Left cardiac atrium (tissue), 4 donors: ENCODE measurements at regions not wholly inside any gene's neighbourhood (a gene's known extent, or its start where the extent isn't known, plus 50 kb on each side); places are given as distances from the start of the nearest gene placed in this dataset.
A peak's percentile ranks its signal among the peaks of the same experiment; 100 is the strongest.

Experiments
- ATAC-seq, 2 donors: fragments of 200-7000 bp; cut with Tn5 transposase; one replicate each; pipeline ENCODE4 v1.9.1; 2020; ENCODE audit warnings: mild to moderate bottlenecking in 2 of 2, moderate library complexity in 2 of 2
- DNase-seq: peaks from one replicate; pipeline ENCODE4 v3.0.0-alpha.2; 2020
- intact Hi-C, 2 donors: fragments of 100-400 bp; cut with DNase I; formaldehyde crosslinking; loops; one replicate each; pipeline versions ENCODE4 v1.14.1 to v1.15.1; 2022 to 2023
- donor health status: DM: no; HTN: yes; CAD: no.
- donor health status: DM: no; HTN: yes; CAD: no; lungs with severe emphysema.
- donor health status: DM: yes; HTN: yes; CAD: no.
- donor health status: Dilated cardiomyopathy.

DNA sequence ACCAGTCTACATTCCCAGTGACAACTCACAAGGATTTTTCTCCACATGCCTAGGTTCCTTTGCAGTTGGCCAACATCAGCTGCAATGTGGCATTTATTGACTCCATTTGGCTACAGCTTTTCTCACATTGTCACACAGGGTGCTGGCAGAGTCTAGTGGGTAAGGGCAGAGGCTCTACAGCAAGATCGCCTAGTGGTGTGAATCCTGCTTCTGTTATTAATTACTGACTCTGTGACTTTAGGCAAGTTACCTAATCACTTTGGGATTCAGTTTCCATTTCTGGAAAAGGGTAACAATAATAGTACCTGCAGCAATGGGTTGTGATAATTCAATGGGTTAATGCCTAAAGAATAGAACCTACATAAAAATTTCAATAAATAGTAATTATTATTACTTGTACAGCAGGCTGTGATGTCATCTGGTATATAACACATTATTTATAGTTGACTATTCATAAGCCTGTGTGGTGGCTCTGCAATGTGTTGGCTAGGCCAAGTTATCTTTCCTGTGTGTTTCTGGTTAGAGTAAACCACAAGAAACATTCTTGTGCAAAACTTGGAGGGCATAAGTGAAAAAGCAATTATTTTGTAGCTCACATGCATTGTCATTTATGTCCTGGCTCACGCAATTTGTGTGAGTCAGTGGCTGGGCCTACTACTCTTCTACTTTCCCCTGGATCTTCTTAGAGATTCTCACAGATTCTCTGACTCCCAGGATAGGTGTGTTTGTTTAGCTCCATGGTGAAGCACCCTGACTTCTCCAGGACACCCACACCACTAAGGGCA is 59.5 kb downstream of the PTGS2 start:
- DNase-seq, result no peak
- intact Hi-C loops, result no loop called here
- no peak for ATAC-seq

DNA sequence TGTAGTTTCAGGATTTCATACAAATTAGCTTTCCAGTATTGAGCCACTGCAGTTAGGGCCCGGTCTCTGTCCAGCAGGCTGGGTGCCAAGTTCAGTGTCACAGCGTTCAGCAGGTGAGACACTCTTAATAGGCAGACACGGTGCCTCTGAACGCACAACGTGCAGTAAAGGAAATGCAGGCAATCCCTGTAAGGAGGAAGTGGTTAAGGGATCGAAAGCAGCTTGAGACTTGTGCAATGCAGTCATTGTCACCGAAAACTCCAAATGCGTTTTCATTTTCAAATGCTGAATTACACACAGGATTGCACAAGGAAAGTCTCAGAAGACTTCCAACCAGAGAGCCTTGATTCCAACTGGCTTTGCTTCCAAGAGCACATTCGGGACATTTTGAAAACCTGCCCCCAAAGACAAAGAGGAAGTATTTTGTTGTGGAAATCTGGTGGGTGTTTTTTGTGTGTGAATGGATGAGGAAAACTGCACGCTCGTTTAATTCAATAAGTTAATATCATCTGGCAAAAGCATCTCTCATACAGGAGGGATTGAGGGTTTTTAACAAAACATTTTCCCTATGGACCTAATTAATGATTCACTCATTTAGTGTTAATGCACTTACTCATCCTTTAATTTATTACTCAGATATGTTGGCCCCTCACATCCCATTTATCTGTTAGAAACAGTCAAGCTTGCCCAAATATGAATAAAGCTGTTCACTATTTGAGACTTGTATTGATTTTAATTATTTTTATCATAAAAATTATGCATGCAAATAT is 61.6 kb downstream of the PTGS2 start:
- DNase-seq, result peak; percentile 39
- intact Hi-C loops, result no loop called here
- peak; percentile 85 to 90 for ATAC-seq

DNA sequence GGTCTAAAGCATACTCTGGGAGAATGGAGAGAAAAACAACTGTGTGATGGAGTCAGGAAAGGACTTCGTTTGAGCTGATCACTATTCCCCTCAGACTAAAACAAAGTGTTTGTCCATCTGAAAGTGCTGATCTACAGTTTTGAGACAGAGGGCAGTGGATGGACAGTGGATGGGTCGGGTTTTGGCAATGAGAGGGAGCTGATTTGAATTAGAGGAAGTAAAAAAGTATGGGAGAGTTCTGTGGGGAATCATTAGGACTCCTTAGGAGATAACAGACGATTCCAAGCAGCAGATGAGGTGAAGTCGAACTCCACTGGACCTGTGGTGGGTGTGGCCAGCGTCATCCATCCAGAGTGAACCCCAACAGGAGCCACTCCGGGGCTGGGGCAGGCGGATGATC is 62.3 kb downstream of the PTGS2 start:
- intact Hi-C loops, result no loop called here

DNA sequence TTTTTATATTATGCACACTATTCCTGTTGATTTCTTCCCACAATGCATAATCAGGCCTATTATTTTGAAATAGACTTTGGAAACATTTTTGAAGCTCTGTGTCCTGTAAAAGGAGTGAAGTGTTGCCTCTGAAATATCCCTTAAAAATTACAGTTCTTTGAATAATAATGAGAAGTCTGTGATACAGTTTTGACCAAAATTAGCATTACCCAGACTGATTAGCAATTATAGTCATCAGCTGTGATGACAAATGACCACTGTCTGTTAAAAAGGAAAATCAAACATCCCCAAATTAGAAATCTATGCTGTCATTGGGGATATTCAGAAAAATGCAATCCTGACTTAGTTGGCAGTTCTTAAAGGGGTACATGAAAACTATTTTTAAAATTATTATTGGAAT is 63.7 kb downstream of the PTGS2 start:
- ATAC-seq, result no peak
- DNase-seq, result no peak

More for the DNA sequence above, 62.3 kb downstream of the PTGS2 start:
- ATAC-seq (peak in 1 of 2 donors; percentile 66), DNase-seq (no peak)

DNA sequence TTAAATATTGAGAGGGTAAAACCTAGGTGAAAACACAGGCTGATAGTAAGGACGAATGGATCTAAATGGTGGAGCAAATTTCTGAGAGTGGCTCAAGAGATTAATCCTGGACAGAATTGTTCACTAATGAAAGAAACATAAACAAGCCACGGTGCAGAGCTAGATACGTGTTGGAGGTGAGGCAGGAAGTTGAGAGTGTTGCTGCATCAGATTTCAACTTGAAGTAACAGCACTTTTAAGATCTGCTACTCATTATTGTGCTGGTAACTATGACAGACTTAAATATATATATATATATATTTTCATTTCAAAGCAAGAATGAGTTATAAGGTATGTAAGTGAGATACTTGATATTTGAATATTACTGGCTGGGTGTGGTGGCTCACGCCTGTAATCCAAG is 64.9 kb downstream of the PTGS2 start:
- intact Hi-C loops, result no loop called here
- ATAC-seq (no peak), DNase-seq (no peak)

More for the DNA sequence above, 63.7 kb downstream of the PTGS2 start:
- intact Hi-C loops, result no loop called here

DNA sequence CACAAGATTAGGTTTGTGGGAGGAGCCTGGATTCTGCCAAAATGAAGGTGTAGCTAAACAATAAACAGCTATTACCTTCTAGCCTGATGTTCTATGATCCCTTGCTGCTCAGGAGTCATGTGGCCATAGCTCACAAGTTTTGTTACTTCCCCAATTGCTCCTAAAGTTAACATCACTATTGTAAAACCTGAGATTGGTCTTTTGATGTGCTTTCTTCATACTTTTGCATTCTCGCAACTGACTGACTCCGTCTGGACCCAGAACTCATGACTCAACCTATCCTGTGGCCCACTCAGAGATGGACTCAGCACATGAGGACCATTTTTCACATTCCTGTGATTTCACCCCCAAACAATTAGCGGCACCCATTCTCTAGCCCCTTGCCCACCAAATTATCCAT is 69.1 kb downstream of the PTGS2 start:
- ATAC-seq (no peak), DNase-seq (no peak)
- intact Hi-C loops, result no loop called here

DNA sequence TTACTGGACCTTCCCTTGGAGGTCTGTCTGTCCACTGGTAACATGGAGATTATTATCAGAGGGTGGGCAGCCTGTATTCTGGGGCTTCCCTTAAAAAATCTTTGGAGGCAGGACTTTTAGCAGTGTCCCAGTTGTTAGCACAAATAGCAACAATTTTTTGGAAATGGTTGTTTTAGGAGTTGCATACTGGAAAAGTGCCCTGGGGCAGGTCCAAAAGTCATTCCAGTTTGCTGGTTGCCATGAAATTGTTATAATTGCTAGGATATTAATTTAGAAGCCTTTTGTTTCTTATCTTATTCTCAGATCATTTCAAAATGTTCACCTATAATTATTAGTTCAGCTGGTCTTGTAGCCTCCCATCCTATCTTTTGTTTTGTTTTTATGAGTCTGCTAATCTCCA is 71.0 kb downstream of the PTGS2 start:
- ATAC-seq (no peak), DNase-seq (no peak)
- intact Hi-C loops, result loop anchor here (5.0 to 10.0 kb wide), 2 partner anchors 124 to 378 kb away; no protein-coding TSS in a partner anchor

DNA sequence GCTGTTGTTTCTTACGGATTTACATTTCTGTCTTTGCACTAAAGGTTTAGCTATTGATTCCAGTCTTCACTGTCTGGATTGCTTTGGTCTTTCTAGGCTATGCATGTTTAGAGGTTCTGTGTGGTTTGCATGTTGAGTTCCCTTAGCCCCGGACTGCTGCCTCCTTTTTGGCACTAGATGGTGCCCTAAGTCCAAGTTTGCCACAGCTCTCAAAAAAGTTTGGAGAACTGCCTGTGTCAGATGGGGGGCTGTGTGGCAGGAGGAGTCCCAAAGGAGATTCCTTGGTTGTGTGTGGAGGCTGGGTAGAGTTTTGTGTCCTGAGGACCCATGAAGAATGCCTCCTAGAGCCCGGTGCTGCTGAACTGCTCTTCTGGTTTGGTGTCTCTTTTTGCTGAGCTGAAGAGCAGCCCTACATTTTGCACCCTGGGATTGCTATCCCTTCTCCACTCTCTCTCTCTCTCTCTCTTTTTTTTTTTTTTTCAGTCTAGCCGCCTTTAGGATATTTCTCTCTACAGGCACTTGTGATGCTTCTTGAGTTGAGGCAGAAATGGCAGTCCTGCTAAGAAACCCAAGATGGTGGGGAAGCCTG is 74.4 kb downstream of the PTGS2 start:
- ATAC-seq, result peak; percentile 67
- DNase-seq, result peak; percentile 36
- intact Hi-C loops, result loop anchor here (2.0 to 10.0 kb wide), 3 partner anchors 121 to 381 kb away; no protein-coding TSS in a partner anchor

DNA sequence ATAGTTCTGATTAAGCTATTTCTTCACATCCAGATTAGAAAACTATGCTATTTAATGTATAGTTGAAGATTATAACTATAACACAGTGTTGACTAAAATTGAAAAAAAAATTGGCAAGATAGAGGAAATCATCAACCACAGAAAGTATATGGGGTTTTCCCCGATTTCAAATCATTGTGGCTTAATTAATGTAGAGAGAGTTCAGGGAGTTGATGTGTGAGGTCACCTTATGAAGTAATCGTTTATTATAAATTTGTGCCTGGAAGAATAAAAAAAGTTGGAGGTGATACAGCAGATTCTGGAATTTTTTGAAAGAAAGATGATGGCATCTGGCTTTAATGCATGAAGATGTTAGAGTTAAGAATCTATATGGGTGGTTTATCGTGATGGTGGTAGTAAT is 84.3 kb downstream of the PTGS2 start:
- intact Hi-C loops, result no loop called here
- no peak for ATAC-seq
- no peak for DNase-seq

DNA sequence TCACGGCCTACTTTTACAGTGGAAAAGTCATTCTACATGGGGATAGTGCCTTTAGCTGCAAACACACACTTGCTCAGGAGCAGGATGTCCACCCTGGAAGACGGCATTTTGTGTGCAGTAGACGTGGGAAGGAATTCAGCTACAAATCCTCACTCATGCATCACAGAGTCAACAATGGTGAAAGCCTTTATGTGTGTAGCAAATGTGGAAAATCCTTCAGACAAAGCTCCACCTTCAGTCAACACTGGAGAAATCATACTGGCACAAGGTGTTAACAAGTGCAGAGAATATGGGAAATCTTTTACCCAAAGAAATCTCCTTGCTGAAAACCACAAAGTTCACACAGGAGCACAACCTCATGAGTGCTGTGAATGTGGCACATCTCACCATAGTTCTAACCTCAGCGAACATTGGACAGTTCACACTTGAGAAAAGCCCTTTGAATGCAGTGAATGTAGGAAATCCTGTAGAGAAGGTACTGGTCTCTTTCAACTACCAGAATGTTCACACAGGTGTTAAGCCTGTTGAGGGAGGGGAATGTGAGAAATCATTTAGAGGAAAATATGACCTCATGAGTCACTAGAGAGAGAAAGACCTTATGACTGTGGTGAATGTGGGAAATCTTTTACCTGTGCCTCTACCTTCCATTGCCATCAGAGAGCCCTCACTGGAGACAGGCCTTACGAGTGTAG is 101.8 kb downstream of the PTGS2 start:
- DNase-seq, result no peak
- no peak for ATAC-seq

DNA sequence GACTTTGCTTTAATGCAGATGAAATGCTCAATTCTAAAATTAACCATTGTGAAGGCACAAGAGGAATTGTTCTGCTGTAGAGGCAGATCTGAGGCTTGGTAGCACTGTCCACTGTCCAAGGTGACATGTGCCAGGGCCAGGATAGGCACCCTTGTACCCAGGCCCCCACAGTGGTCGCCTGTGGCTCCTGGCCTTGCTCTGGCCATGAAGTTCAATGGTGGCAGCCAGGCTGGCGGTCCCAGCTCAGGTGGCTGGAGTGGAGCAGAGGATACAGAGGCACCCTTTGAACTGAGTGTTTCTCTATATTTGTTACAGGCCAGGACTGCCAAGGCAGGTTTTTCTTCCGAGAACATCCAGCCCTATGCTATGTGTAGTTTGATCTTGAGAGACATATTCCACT is 102.6 kb downstream of the PTGS2 start:
- no peak for ATAC-seq
- DNase-seq, result no peak
- intact Hi-C loops, result no loop called here

More for the DNA sequence above, 101.8 kb downstream of the PTGS2 start:
- intact Hi-C loops, result no loop called here

DNA sequence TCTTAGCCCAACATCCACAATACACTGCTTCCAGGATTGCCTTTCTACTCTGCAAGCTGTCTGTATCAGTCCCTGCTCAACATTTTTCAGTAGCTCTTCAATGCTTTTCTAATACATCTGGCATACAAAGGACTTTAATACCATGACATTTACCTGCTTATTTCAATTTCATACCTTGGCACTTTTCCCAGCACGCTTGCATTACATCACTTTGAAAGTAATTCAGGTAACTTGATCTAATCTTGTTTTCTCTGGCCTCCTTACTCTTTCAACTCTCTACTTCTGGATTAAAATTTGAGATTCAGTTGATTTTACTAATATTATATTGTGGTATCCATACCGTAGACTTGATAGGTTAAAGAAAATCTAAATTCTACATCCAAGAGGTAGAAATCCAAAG is 103.0 kb downstream of the PTGS2 start:
- DNase-seq (no peak), ATAC-seq (no peak)
- intact Hi-C loops, result no loop called here

DNA sequence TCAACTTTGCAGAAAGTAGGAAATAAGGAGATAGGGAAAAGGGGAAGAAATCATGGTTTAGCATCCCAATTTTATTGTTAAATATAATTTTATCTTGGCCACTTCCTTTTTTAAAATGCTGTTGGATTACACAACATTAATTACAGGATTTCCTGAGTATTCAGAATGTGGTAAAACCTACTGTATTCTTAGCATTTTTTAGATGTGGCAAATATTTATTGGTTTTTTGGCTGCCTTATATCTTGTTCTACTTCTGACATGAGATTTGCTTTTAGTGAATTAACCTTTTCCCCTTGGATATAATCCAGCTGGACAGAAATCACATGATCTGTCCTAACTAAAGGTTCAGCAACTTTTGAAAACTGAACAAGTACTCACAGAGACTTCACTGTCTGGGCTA is 104.9 kb downstream of the PTGS2 start:
- DNase-seq, result no peak
- no peak for ATAC-seq
- intact Hi-C loops, result no loop called here

DNA sequence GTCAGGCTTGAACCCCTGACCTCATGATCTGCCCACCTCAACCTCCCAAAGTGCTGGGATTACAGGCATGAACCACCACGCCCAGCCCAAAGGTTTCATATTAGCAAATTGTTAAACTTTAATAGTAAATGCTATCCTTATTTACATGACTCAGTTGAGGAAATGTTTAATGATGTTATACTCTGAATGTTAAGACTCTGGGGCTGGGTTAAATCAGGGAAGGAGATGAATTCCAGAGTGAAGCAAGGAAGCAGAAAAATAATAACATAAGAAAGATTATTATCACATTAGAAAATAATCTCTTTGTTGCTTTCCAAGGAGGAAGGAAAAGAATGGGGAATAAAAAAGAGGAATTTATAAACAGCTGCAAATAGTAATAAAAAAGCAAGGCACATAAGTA is 105.3 kb downstream of the PTGS2 start:
- no peak for DNase-seq
- intact Hi-C loops, result no loop called here
- ATAC-seq, result no peak

DNA sequence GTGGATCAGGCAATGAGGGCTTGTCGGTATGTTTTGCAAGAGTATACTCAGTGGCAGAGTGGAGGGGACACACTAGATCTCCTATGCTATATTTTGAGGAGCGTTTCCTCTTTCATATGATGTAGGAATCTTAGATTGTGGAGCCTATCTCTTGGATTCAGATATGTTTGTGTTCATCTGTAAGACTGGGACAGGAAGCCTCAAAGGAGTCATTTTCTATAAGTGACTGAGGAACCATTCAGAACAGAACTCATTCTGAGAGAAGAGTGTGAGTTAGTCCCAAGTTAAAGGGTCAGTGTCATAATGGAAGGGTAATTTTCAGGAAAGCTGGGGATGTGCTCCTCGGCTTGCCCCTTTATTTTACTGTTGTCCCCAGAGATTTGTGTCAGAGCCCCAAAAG is 107.7 kb downstream of the PTGS2 start:
- intact Hi-C loops, result no loop called here
- DNase-seq (no peak), ATAC-seq (no peak)

DNA sequence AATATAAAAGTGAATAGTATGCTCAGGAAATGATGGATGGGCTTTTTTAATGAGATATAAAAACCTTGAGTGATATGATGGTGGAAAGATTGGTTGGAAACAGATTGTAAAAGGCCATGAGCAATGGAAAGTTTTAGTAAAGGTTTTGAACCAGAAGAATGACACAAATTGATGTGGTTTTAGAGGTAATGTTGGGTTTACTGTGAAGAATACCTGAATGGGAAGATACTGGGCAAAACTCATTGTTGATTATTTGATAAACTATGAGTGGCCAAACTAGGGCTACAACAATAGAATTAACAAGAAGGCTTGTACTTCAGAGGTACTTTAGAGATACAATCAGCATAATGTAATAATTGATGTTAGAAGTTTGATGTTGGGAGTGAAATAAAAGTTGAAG is 108.5 kb downstream of the PTGS2 start:
- no peak for ATAC-seq
- no peak for DNase-seq
- intact Hi-C loops, result no loop called here

DNA sequence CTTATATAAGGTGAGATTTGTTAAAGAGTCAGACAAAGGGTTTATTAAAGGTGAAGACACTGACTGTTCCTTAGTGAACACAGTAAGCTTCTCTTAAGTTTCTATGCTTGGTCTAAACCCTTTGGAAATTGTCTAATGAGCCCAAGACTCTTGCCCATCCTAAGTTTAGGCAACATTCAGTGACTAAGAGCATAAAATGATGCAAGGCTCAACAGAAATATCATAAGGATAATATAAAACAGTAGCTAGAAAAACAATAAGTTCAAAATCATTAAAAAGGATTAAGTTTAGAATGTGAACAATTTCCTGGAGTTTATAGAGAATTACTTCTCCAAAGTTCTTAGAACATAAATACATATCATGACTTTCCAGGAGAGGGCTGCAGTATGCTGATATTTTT is 108.9 kb upstream of the PDC start:
- intact Hi-C loops, result no loop called here
- ATAC-seq (no peak), DNase-seq (no peak)

DNA sequence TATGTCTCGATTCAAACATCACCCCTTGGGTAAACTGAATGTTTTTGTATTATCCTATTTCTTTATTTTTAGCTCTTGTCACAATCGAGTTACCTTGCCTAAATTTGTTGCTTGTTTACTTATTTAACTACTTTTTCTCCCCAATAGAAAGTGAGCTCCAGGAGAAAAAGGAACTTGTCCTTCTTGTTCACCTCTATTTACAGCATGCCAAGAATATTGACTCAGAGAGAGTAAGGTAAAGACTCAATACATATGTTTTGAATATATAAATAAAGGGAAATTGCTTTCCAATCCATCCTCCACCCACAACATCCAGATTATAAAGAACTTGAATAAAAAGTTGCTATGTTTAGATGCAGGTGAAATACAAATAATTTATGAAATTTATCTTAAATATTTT is 107.3 kb upstream of the PDC start:
- DNase-seq (no peak), ATAC-seq (no peak)
- intact Hi-C loops, result no loop called here

DNA sequence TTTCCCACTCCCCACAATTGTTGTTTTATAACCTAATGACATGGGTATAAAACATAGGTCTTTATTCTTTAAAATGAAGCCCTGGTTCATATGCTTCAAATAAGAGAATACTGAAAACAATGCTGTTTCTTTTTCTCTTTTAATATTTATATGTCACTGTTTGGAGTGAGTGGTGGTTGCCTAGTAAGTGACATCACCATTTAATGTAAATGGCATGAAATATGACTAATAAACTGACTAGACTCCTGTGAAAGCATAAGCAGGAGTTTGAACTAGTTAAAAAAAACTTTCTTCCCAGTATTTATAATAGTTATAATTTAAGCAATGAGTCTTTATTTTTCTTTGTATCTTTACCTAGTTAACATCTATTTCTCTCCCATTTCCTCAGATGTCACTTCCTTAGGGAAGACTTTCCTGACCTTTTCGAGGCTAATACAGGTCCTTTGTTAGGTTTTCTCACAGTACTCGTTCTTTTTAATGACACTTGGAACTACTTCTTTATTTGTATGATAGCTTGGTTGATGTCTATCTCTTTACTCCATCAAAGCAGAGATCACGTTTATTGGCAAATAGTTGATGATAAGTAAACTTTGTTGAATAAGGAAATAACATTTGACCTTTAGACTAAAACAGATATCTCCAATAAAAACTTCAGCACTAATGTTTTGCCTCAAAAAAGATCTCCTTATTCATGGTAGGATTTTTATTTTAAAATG is 105.4 kb upstream of the PDC start:
- intact Hi-C loops, result no loop called here
- no peak for DNase-seq
- ATAC-seq, result no peak
